ENCODE measurements at regions not wholly inside any gene's neighbourhood (a gene's known extent, or its start where the extent isn't known, plus 50 kb on each side); places are given as distances from the start of the nearest gene placed in this dataset.
"Not testable (repeated sequence)": the region's sequence is repeated elsewhere in the genome, so short reads cannot be mapped to it uniquely, and the experiment has no call there.

- not testable (repeated sequence) for TF ChIP-seq CTCF, POLR2A (IDR thresholded peaks at IDR 0.05)
Observed at GRCh38 chrX:129084291-129084690, 439.0 kb downstream of the SMARCA1 start.

Data from stomach (tissue), 4 donors.